ENCODE measurements at regions not wholly inside any gene's neighbourhood (a gene's known extent, or its start where the extent isn't known, plus 50 kb on each side); places are given as distances from the start of the nearest gene placed in this dataset.
"Not testable (repeated sequence)": the region's sequence is repeated elsewhere in the genome, so short reads cannot be mapped to it uniquely, and the experiment has no call there.

- no peak for DNase-seq (ENCODE audit: low read depth, low spot score)
These were observed 333.9 kb downstream of the SRGAP2C start for GRCh38 chr1:121518726-121519041.

- DNase-seq (ENCODE audit: low read depth, low spot score): no peak
These were observed 334.4 kb downstream of the SRGAP2C start for GRCh38 chr1:121519042-121519755.

- DNase-seq (ENCODE audit: low read depth, low spot score): not testable (repeated sequence)
These were observed 335.0 kb downstream of the SRGAP2C start for GRCh38 chr1:121519756-121520286.

DNA sequence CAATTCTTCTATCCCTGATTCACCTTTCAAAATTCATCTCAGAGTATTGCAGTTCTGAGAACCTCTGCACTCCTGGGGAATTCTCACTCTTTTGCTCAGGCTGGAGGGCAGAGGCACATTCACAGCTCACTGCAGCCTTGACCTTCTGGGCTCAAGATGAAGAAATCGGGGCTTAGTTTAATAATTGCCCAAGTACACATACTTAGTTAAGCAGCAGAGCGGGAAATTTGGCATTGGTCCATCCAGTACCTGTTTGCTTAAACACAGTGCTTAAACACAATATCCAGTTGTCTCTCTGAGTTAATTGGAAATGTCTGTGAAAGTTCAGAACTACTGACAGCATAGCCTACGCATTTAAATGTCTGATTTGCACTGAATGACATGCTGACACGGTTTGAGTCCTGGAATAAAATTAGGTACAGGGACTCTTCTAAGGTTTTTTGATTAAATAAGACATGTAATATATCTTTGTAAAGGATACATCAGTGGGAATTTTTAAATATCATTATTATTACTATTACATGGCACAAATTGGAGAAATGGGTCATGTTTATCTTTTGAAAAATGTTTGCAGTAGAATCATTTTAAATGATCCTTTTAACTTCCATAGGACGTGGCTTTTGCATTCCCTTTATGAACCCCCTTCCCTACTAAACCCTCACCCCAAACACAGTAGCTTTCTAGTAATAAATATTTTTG lies 337.4 kb downstream of the SRGAP2C start:
- DNase-seq (ENCODE audit: low read depth, low spot score): no peak

DNA sequence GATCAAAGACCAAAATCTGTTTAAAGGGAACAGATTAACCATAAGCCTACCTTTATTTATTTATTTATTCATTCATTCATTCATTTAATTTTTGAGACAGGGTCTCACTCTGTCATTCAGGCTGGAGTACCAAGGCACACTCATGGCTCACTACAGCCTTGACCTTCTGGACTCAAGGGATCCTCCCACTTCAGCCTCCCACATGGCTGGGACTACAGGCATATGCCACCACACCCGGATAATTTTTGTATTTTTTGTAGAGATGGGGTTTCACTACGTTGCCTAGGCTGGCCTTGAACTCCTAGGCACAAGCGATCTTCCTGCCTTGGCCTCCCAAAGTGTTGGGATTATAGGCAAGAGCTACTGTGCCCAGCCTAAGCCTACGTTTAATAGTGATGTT lies 338.3 kb downstream of the SRGAP2C start:
- DNase-seq (ENCODE audit: low read depth, low spot score): not testable (repeated sequence)

DNA sequence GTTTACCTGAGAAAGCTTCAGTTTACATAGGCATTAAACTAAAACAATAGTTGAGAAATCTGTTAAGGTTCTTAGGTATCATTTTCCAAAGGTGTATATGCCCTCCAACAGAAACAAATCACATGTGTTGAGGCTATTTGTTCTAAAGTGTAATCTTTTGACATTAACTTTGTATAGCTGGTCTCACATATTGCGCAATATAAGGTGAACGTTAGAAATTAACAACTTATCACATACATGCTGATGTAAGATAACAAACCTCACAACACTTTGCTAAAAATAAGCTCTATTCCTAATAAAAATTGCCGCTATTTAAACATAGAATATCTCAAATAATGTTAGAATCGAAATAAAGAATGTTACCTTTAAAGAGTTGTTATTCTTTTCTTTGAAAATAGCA lies 340.6 kb downstream of the SRGAP2C start:
- DNase-seq (ENCODE audit: low read depth, low spot score): no peak

DNA sequence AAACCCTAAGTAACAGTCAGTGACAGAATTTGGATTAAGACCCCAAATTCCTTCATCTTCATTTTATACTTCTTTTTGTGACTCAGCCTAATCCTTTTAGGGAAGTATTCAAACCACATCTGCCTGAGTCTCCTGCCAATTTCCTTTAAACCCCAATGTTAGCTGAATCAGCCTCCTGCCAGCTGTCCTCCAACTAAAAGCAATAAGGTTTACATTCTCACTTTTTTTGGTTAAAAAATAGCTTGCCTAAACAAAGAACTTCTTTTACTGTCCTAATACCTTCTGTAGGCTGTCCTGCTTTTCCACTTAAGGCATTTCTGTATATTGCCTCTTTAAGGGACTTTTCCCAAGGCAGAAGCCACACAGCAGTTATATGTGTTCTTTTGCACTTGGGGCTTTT lies 344.2 kb downstream of the SRGAP2C start:
- not testable (repeated sequence) for DNase-seq (ENCODE audit: low read depth, low spot score)

DNA sequence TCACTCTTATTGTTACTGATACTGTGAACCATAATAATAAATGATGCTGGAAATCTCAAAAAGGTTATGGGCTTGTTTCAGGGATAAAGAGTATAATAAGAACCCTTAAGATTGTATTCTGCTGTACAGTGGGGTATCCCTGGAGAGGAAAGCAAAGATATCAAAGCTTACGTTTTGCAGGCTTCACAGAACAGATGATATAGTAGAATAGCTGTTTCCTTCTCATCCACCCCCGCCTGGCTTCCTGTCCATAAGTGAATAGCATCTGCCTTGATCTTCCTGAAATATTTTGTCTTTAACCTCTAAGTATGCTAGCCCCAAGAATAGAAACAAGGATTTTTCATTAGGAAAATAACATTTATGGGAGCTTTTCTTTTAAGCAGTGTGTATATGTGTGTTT lies 345.3 kb downstream of the SRGAP2C start:
- DNase-seq (ENCODE audit: low read depth, low spot score): not testable (repeated sequence)

DNA sequence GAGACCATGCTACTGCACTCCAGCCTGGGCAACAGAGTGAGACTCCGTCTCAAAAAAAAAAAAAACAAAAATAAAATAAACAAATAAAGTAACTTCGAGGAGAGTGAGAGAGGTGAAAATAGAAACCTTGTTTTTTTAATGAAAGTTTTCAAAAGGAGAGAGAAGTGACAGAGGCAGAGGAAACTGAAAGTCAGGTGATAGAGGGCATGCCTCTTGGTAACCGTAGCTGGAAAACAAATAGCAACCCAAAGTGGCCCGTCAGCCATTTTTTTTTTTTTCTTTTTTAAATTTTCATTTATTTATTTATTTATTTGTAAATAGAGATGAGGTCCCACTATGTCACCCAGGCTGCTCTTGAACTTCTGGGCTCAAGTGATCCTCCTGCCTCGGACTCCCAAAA lies 347.0 kb downstream of the SRGAP2C start:
- DNase-seq (ENCODE audit: low read depth, low spot score): not testable (repeated sequence)

GRCh38 chr1:121538148-121538547 lies 353.4 kb downstream of the SRGAP2C start:
- not testable (repeated sequence) for DNase-seq (ENCODE audit: low read depth, low spot score)

DNA sequence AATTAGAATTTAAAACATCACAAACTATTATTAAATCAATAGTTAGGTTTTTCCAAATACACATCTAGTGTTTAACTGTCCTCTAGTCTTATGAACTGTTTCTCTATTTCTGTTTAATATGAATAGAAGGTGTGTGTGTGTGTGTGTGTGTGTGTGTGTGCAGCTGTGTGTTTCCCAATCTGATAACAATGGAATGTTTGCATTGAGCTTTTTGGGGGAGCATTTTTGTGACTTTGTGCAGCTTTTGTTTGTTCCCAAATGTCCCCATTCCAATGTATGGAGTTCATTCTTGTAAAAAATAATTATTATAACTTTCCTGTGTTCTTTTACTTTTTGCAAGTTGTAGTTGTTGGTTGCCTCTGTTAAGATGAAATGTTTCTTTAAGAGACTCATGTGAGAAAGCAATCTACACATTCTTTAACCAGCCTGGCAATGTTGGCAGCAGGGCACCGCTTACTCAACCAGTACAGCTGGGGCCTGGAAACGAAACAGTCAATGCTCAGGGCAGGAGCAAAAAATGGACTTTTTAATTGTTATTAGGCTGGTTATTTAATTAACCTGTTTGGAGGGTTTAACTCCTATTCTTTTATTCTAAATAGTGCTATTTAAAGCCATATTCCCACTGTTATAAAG lies 354.3 kb downstream of the SRGAP2C start:
- no peak for DNase-seq (ENCODE audit: low read depth, low spot score)

DNA sequence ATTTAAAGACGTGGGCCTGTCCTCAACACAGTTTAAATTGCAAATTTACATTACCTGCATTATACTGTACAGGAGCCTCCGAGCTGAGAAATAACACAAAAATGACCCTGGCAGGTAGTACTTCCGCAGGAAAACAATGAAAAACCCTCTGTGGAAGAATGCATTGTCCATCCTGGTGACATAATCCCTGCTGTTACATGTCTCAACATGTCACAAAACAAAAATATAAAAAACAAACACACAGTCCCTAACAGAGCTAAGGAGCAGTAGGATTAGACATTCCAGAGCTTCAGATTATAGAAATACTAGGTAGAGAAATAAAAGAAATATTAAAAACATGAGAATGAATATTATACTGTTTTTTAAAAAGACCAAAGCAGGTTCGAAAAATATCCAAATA lies 359.2 kb downstream of the SRGAP2C start:
- not testable (repeated sequence) for DNase-seq (ENCODE audit: low read depth, low spot score)

- no peak for DNase-seq (ENCODE audit: low read depth, low spot score)
These were observed 359.7 kb downstream of the SRGAP2C start for GRCh38 chr1:121544500-121544899.

DNA sequence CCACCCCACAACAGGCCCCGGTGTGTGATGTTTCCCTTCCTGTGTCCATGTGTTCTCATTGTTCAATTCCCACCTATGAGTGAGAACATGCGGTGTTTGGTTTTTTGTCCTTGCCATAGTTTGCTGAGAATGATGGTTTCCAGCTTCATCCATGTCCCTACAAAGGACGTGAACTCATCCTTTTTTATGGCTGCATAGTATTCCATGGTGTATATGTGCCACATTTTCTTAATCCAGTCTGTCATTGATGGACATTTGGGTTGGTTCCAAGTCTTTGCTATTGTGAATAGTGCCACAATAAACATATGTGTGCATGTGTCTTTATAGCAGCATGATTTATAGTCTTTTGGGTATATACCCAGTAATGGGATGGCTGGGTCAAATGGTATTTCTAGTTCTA lies 361.1 kb downstream of the SRGAP2C start:
- DNase-seq (ENCODE audit: low read depth, low spot score): not testable (repeated sequence)

DNA sequence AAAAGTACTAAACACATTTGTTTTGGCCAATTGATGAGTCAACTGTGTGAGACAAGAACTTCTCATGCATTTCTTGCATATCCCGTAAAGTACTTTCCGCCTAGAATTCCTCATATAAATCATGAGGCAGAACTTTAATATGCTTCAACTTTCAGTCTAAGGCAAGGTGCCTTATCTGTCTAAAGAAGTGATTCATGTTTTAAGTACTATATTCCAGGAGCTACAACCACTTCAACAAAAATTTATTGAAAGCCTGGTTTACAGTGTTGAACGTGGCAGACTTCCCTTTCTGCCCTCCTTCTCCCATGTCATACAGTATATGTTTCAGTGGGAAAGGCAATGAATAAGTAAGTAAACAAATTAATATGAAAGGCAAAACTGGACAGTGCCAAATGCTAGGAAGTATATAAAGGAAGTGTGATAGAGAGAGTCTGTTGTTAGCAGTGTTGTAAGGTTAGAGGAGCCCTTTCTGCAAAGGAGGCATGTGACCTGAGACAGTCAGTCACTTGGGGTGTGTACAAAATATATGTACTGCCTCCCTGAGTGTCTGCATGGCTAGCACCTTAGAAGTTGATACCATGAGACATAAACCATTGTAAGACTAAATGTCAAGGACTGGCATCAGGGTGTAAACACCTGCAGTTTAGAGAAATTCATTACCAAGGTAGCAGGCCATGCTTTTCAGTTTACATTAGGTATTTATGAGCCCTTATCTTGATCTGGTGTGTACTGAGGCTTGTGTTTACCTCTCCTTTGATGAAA lies 362.2 kb downstream of the SRGAP2C start:
- DNase-seq (ENCODE audit: low read depth, low spot score): no peak

GRCh38 chr1:121547726-121548125 lies 363.0 kb downstream of the SRGAP2C start:
- DNase-seq (ENCODE audit: low read depth, low spot score): not testable (repeated sequence)

- not testable (repeated sequence) for DNase-seq (ENCODE audit: low read depth, low spot score)
These were observed 366.0 kb downstream of the SRGAP2C start for GRCh38 chr1:121550817-121551216.

DNA sequence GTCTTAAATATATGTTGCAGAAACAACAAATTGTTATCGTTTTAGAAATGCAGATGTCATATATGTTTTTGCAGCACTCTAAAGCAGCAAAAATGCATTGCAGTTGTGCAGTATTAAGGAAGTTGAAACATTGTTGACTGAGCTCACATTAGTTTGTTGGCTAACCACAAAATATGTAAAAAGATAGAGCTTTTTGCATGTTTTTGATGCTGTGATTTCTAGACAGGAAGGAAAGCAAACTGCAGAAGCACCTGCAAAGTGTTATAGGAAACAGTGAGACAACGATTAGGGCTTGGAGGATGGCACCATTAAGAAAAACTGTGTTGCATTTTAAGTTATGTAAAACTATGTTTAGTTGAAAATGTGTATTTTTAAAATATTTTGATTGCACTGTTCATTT lies 366.7 kb downstream of the SRGAP2C start:
- DNase-seq (ENCODE audit: low read depth, low spot score): not testable (repeated sequence)

DNA sequence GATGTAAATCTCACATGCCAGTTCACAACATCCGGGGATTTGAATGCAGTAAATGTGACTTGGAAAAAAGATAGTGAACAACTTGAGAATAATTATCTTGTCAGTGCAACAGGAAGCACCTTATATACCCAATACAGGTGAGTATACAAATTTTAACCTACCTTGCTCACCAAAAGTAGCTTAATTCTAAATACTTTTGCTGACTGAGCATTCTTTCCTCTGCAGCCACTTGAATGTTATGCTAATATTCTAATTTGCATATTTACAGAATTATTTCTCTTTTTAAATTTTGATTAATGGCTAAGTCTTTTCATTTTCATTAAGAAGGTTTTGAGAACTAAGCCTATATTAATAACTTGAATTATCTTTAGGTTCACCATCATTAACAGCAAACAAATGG lies 371.8 kb downstream of the SRGAP2C start:
- not testable (repeated sequence) for DNase-seq (ENCODE audit: low read depth, low spot score)

GRCh38 chr1:121558034-121558433 lies 373.3 kb downstream of the SRGAP2C start:
- not testable (repeated sequence) for DNase-seq (ENCODE audit: low read depth, low spot score)

GRCh38 chr1:121558514-121558913 lies 373.7 kb downstream of the SRGAP2C start:
- DNase-seq (ENCODE audit: low read depth, low spot score): peak; percentile 3

- DNase-seq (ENCODE audit: low read depth, low spot score): no peak
These were observed 381.6 kb downstream of the SRGAP2C start for GRCh38 chr1:121566346-121566745.
